Left ventricle myocardium inferior (tissue), 1 donor: ENCODE measurements at regions not wholly inside any gene's neighbourhood (a gene's known extent, or its start where the extent isn't known, plus 50 kb on each side); places are given as distances from the start of the nearest gene placed in this dataset.

Experiments used
- DNase-seq: peaks from one replicate; pipeline ENCODE4 v3.0.0-alpha.2; 2020
- H3K27ac ChIP-seq: fragments of 200-600 bp; replicated peaks from 2 replicates; pipeline ENCODE4 v1.8.0; 2021
- H3K27me3 ChIP-seq: fragments of 200-600 bp; 2 replicates; pipeline ENCODE4 v1.8.0; 2021; ENCODE audit warnings: low read depth
- H3K36me3 ChIP-seq: fragments of 200-600 bp; 2 replicates; pipeline ENCODE4 v1.8.0; 2021
- H3K4me1 ChIP-seq: fragments of 200-600 bp; 2 replicates; pipeline ENCODE4 v1.8.0; 2021
- H3K4me3 ChIP-seq: fragments of 200-600 bp; 2 replicates; pipeline ENCODE4 v1.8.0; 2021; ENCODE audit warnings: mild to moderate bottlenecking, moderate library complexity
- H3K9me3 ChIP-seq: fragments of 200-600 bp; replicated peaks from 2 replicates; pipeline ENCODE4 v1.8.0; 2021
- intact Hi-C: fragments of 100-400 bp; cut with micrococcal nuclease; formaldehyde crosslinking; loops from one replicate; pipeline ENCODE4 v1.11.0; 2022
- TF ChIP-seq, protein P1 (sequence below): fragments of 200-600 bp; IDR thresholded peaks from 2 replicates; pipeline ENCODE4 v1.8.0; 2021; ENCODE audit warnings: antibody characterized with exemption, mild to moderate bottlenecking, borderline replicate concordance
- donor health status: DM: no; HTN: yes; CAD: no; lungs with severe emphysema.

GRCh38 chr13:50474088-50474662, 369.3 kb downstream of the DLEU7 start:
- intact Hi-C loops, result no loop called here

DNA sequence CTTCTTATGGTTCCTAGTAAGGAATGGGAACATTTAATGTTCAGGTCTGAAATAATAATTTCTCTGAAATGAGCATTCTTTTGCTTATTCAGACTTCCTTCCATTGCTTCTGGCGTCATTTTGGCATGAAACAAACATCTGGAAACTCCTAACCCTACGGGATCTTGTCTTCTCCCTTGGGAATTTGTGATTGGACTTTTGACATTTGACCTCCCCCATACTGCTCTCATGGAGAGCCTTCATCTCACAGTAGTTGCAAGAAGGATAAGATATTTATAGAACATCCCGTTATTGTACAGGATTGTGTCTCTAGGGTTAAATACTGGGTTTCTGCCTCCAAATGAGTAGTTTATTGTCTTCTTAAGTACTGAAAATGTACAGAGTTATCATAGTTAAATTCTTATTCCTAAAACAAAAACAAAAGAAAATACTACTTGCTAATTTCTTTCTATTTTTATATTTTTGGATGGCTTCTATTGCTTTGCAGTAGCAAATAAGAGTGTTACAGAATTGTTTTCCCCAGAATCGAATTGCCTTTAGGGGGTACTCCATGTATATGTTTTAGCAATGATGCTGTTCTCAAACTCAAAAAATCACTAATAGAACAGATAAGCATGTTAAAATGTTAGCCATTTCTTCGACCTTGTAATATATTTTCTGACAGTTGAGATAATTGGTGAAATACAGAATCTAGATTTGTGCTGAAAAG, 366.8 kb downstream of the DLEU7 start:
- no peak for DNase-seq
- no peaks in the 10 kb centered on the region for H3K27me3 ChIP-seq
- intact Hi-C loops, result no loop called here
- H3K4me1 ChIP-seq, result peaks cover 22% of the 10 kb centered on the region
- no peak overlapping the region for H3K4me3 ChIP-seq
- TF ChIP-seq, protein P1, sequence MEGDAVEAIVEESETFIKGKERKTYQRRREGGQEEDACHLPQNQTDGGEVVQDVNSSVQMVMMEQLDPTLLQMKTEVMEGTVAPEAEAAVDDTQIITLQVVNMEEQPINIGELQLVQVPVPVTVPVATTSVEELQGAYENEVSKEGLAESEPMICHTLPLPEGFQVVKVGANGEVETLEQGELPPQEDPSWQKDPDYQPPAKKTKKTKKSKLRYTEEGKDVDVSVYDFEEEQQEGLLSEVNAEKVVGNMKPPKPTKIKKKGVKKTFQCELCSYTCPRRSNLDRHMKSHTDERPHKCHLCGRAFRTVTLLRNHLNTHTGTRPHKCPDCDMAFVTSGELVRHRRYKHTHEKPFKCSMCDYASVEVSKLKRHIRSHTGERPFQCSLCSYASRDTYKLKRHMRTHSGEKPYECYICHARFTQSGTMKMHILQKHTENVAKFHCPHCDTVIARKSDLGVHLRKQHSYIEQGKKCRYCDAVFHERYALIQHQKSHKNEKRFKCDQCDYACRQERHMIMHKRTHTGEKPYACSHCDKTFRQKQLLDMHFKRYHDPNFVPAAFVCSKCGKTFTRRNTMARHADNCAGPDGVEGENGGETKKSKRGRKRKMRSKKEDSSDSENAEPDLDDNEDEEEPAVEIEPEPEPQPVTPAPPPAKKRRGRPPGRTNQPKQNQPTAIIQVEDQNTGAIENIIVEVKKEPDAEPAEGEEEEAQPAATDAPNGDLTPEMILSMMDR, result no peak
- no peaks in the 10 kb centered on the region for H3K9me3 ChIP-seq
- no peaks in the 10 kb centered on the region for H3K36me3 ChIP-seq
- H3K27ac ChIP-seq, result peak overlapping the region; percentile 3

More at GRCh38 chr13:50474088-50474662, 369.3 kb downstream of the DLEU7 start:
- Histone ChIP-seq H3K27me3 (no peaks in the 10 kb centered on the region), H3K9me3 (no peaks in the 10 kb centered on the region), H3K4me1 (peaks cover 22% of the 10 kb centered on the region), H3K27ac (no peak overlapping the region), H3K36me3 (no peaks in the 10 kb centered on the region), H3K4me3 (no peak overlapping the region)
- no peak for DNase-seq
- TF ChIP-seq, protein P1, result no peak

GRCh38 chr13:50481936-50482335, 361.6 kb downstream of the DLEU7 start:
- H3K4me1 ChIP-seq, result peaks cover 25% of the 10 kb centered on the region
- no peak overlapping the region for H3K4me3 ChIP-seq
- no peaks in the 10 kb centered on the region for H3K27me3 ChIP-seq
- H3K36me3 ChIP-seq, result no peaks in the 10 kb centered on the region
- no peaks in the 10 kb centered on the region for H3K9me3 ChIP-seq
- TF ChIP-seq, protein P1, result no peak
- intact Hi-C loops, result no loop called here
- H3K27ac ChIP-seq, result no peak overlapping the region
- no peak for DNase-seq

DNA sequence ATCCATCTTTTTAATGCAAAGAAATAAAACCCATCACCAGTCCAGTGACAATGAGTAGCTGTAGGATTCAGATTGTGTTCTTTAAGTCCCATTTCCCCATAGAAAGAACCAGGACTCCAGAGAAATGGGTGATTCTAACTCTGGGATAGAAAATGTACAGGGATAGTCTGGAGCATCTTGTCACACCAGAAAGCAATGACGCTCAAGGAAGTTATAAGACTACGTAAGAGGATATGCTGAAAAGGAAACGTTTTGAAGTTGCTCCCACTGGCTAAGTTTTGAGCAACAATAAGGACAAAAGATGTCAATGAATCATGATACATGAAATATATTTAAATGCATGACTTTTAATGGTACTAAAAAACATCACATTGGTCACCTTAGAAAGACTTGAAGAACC, 360.1 kb downstream of the DLEU7 start:
- intact Hi-C loops, result no loop called here
- TF ChIP-seq, protein P1, result no peak
- Histone ChIP-seq H3K4me3 (no peak overlapping the region), H3K9me3 (no peaks in the 10 kb centered on the region), H3K27me3 (no peaks in the 10 kb centered on the region), H3K36me3 (no peaks in the 10 kb centered on the region), H3K4me1 (peaks cover 18% of the 10 kb centered on the region), H3K27ac (no peak overlapping the region)
- DNase-seq, result no peak

DNA sequence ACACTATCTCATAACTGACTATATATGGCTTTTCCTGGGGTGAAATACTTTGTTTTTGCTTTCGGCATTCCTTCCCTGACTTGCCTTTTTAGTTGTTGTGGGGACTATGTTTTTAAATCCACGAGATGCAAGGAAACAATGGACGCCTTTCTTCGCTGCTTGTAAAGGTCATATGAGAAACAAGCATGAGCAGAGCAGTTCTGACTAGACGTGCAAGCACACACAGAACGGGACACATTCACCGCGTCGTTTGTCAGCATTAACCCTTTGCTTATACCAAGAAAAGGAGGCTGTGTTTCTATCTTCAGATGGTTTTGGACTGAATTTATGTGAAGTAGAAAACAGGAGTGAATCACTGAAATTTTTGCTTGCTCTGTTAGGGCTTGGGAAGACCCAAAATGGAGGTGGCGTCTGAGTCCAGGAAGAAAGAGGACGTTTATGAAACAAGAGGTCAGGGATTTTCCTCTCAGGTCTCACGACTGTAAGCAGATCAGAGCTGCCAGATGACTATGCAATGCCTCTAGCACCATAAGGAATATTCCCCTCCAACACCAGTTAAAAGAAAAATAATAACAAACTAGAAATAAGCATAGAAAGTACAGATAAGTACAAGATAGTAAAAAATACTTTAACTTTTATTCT, 358.9 kb downstream of the DLEU7 start:
- no peaks in the 10 kb centered on the region for H3K27me3 ChIP-seq
- peaks cover 18% of the 10 kb centered on the region for H3K4me1 ChIP-seq
- H3K36me3 ChIP-seq, result no peaks in the 10 kb centered on the region
- no peak overlapping the region for H3K4me3 ChIP-seq
- no peak overlapping the region for H3K27ac ChIP-seq
- intact Hi-C loops, result no loop called here
- TF ChIP-seq, protein P1, result no peak
- no peak for DNase-seq
- no peaks in the 10 kb centered on the region for H3K9me3 ChIP-seq
